Kidney epithelial cell (primary cell): ENCODE measurements at regions not wholly inside any gene's neighbourhood (a gene's known extent, or its start where the extent isn't known, plus 50 kb on each side); places are given as distances from the start of the nearest gene placed in this dataset.

Source experiments
- DNase-seq: peaks from one replicate; pipeline ENCODE4 v3.0.0-alpha.2; 2010; ENCODE audit warnings: low read depth
- H3K27me3 ChIP-seq: 2 replicates; pipeline ENCODE4 v1.6.0; 2011; ENCODE audit warnings: low read length; ENCODE audit not compliant: control insufficient read depth, insufficient read depth
- H3K36me3 ChIP-seq: 2 replicates; pipeline ENCODE4 v1.5.1; 2011; ENCODE audit warnings: low read length; ENCODE audit not compliant: control insufficient read depth, insufficient read depth
- H3K4me3 ChIP-seq: 2 replicates; pipeline ENCODE4 v1.5.1; 2011; ENCODE audit warnings: low read depth, mild to moderate bottlenecking, control low read depth, low read length
- CTCF ChIP-seq: IDR thresholded peaks from 2 replicates; pipeline ENCODE4 v1.5.1; 2011; ENCODE audit warnings: mild to moderate bottlenecking, moderate library complexity, low read length, control low read depth, inconsistent platforms; ENCODE audit not compliant: insufficient read depth, poor library complexity, severe bottlenecking

GRCh38 chr9:108093773-108094675, 604.5 kb upstream of the KLF4 start:
- Histone ChIP-seq H3K27me3 (no peaks in the 10 kb centered on the region), H3K4me3 (no peak overlapping the region), H3K36me3 (no peaks in the 10 kb centered on the region)
- TF ChIP-seq CTCF: no peak
- DNase-seq: peak; percentile 93

- no peaks in the 10 kb centered on the region for H3K36me3 ChIP-seq
- no peak for DNase-seq
- H3K27me3 ChIP-seq: no peaks in the 10 kb centered on the region
- no peak overlapping the region for H3K4me3 ChIP-seq
- no peak for TF ChIP-seq CTCF
Observed at GRCh38 chr9:108088916-108089315, 599.3 kb upstream of the KLF4 start.

GRCh38 chr9:108087781-108088180, 598.2 kb upstream of the KLF4 start:
- H3K36me3 ChIP-seq: no peaks in the 10 kb centered on the region
- TF ChIP-seq CTCF: no peak
- no peak for DNase-seq
- no peaks in the 10 kb centered on the region for H3K27me3 ChIP-seq
- H3K4me3 ChIP-seq: no peak overlapping the region

- Histone ChIP-seq H3K27me3 (no peaks in the 10 kb centered on the region), H3K36me3 (no peaks in the 10 kb centered on the region), H3K4me3 (no peak overlapping the region)
- no peak for DNase-seq
- TF ChIP-seq CTCF: no peak
Observed at GRCh38 chr9:108086624-108087023, 597.1 kb upstream of the KLF4 start.

GRCh38 chr9:108085294-108085693, 595.7 kb upstream of the KLF4 start:
- Histone ChIP-seq H3K36me3 (no peaks in the 10 kb centered on the region), H3K4me3 (no peak overlapping the region), H3K27me3 (no peaks in the 10 kb centered on the region)
- TF ChIP-seq CTCF: no peak
- no peak for DNase-seq
